Anterior cingulate cortex (tissue), 58 donors: ENCODE measurements at regions not wholly inside any gene's neighbourhood (a gene's known extent, or its start where the extent isn't known, plus 50 kb on each side); places are given as distances from the start of the nearest gene placed in this dataset.
"Not testable (repeated sequence)": the region's sequence is repeated elsewhere in the genome, so short reads cannot be mapped to it uniquely, and the experiment has no call there.

ENCODE experiments used
- DNase-seq, 58 donors: peaks; one replicate each; lab custom pipeline; 2025; lab: John Stamatoyannopoulos, UW

DNA sequence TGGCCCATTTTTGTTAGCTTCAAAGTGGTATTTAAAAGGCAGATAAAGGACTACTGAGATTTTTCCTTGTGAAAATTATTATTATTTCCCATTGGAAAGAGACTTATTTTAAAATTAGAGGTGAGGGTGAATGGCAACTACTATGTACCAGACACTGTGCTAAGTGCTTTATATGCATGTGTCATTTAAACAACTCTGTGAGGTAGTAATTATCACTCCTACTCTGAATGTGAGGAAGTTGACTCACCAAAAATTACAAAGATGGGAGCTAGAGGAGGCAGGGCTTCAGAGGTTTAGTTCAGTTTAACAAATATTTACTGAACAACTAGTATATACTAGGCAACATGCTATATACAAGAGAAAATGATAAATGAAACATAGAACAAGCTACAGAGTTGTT, 78.2 kb downstream of the MSL3 start:
- no peak for DNase-seq

DNA sequence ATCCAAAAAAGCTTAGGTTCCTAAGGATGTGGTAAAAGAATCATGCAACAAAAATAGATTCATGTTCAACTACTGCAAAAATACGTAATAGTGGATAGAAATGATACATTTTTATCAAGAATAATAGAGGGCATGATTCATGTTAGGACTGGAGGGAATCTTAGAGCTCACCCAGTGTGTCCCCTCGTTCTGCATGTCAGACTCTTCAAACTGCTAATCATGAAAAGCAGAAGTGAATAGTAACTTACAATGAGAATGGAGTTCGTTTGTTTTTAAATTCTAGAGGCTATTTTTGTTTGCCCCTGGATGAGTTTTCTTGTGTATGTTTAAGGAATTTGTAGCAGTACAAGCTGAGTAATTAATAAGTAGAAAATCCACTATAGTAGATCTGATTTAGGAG, 79.4 kb downstream of the MSL3 start:
- DNase-seq, result no peak

DNA sequence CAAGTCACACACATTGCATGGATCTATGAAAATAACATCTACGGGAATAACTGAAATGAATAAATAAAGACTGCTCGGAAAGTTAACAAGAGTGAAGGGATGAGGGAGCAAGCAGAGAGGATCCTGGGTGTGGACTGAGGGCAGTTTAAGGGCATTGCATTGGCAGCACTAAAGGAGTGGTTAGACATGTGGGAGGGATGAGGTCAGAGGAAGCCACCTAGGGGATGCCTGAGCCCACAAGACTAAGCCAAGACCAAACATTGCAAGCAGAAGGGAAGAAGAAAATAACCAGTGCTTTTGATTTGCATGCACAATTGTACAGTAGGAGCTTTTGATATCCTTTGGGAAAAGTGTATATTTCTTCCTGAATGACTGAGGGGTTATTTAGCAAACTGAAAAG, 106.1 kb downstream of the MSL3 start:
- DNase-seq, result no peak

DNA sequence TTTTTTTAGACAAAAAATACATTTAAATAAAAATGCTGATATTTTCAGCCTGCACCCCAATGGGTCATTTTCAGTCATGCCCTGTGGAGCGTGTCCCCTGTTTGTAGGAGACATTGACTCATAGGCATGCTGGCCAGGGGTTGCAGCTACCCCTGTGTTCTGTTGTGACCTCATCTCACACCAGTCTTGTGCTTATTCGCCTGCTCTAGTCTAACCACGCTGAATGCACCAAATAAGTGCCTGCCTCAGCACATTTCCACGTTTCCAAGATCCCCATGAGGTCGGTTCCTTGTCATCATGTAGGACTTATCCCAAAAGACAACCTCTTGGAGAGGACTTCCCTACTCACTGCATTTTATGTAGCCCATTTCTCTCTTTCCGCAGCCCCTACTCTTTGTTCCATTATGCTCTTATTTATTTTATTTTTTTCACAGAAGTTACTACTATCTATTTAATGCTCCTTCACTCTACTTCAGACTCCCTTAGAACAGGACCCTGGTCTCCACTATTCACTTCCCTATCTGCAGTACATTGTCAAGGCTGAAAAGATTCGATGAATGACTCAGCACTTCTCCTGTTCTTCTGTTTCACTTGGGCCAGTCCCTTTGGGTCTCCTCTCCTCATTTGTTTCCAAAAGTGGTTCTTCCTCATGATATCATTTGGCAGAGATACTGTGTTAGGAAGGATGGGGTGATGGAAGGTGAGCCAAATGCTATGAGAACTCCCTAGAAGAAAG, 109.7 kb downstream of the MSL3 start:
- DNase-seq, result no peak

DNA sequence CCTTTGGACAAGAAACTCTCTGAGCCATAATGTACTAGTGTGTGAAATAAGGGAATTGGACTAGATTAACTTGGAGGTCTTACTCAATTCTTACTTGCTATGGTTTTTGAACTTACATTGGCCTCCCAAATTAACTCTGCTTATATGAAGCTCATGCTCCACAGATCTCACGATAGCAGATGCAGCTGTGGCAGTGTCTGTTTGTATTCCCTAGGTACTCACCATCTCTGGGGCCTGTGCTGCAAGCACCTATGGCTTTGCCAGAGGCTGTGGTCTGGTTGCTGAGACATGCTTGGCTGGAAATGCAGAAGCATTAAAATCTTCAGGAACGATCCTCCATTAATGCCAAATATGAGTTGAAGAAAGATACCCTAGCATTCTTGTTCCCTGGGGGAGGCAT, 112.8 kb downstream of the MSL3 start:
- no peak for DNase-seq

DNA sequence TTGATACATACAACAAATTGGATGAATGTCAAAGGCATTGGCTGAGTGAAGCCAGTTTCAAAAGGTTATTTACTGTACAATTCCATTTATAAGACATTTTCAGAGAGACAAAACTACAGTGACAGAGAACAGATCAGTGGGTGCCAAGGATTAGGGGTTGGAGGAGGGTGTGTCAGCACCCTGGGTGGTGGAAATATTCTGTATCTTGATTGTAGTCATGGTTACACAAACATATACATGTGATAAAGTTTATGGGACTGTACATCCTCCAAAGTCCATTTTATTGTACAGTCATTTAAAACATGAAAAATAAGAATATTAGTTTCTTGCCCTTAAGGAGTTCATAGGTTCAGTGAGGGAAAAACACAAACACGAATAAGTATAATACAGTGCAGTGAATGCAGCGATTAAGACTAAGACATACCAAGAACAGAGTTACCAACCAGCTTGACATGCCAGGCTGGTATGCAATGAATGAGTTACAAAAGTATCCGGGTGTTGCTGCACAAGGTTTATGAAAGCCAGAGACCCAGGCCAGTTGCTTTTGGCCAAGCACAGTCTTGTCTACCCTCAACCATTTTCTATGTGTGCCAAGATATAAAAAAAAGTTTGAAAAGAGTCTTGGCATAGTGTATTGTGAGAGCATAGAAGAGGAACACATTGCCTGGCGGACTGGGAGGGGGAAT, 123.6 kb downstream of the MSL3 start:
- DNase-seq, result no peak

DNA sequence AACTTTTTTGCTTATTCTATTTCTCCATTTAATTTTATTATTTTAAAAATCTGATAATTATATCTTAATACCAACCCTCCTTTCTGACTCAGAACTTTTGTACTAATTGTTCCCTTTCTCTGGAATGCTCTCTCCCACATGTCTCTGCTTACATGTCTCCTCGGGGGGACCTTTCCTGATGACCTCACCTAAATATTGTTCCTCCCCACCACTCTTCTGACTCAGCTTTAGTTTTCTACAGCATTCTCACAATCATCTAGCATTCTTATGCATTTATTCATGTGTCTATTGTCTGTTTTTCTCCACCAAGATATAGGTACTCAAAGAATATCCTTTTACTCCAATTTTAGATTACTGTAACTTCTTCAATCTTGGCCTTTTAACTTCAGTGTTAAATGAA, 128.7 kb downstream of the MSL3 start:
- DNase-seq, result no peak

DNA sequence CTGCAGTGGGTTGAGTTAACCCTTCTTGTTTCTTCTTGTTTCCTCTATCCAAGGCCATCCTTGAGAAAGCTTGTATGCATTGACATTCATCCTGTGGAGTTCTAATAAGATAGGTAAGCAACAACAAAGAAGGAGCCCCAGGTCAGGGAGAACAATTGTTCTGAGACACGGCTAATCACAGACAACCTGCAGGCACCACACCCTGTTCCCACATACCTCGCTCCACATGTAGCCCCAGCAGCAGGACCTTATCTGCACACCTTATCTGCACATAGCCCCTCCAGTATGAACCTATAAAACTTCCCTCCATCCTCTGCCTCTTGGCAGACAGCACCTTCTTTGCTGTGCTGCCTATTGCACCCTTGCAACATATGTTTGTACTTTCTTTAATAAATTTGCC, 129.1 kb downstream of the MSL3 start:
- no peak for DNase-seq

DNA sequence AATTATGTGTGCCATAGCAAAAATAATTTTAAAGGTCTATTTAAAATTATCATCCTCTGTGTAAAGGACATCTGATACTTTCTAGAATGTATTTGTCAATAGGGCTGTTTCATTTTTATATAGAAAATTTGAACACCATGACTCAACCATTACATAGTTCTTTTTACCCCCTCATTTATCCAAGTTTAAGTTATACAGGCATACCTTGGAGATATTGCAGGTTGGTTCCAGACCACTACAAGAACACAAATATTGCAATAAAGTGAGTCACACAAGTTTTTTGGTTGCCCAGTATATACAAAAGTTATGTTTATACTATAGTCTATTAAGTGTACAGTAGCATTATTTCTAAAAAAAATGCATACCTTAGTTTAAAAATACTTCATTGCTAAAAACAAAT, 130.4 kb downstream of the MSL3 start:
- no peak for DNase-seq

DNA sequence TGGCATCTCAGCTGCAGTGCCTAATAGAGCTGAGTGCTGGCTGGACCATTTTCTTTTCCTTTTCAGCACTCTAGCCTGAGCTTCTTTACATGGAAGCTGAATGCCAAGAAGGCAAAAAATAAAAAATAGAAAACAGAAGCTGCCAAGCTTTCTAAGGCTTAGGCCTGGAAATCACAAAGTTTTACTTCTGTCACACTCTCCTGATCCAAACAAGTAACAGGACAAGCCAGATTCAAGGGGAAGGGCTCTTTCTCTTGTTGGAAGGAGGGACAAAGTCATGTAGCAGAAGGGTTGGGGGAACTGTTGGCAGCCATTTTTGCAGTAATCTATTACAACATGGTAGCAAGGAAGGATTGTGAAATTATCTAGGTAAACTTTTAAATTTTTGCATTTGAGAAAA, 131.8 kb downstream of the MSL3 start:
- no peak for DNase-seq

DNA sequence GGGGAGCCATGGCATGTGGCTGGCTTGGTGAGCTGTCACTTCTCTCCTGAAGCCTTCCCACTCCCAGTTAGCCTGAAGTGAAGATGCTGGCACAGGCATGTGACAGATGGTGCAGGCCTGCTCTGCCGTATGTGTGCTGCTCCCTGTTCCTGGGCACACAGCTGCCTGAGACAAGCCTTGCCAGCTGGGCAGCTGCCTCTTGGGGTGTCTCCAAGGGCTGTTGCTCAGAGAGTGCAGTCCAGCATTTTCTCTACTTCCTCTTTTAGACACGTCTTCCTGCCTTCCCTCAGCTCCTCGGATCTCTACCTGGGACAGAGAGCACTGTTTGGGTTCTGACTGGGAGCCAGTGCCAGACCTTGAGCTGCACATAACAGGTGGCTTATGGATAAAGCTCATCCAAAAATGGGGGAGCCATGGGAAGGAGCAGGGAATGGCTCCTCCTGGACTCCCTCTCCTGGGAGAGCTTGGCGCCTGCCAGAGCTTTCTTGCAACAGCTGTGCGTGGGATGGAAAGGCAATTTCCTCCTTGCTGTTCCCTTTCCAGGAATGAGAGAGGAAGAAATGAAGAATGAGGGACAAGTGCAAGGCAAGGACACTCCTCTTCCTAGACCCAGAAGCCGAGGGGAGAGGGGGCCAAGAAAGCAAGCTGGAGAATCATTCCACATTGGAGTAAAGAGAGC, 132.9 kb downstream of the MSL3 start:
- DNase-seq, result peak in 51 of 58 donors; percentile 0 to 71 (median 14)

DNA sequence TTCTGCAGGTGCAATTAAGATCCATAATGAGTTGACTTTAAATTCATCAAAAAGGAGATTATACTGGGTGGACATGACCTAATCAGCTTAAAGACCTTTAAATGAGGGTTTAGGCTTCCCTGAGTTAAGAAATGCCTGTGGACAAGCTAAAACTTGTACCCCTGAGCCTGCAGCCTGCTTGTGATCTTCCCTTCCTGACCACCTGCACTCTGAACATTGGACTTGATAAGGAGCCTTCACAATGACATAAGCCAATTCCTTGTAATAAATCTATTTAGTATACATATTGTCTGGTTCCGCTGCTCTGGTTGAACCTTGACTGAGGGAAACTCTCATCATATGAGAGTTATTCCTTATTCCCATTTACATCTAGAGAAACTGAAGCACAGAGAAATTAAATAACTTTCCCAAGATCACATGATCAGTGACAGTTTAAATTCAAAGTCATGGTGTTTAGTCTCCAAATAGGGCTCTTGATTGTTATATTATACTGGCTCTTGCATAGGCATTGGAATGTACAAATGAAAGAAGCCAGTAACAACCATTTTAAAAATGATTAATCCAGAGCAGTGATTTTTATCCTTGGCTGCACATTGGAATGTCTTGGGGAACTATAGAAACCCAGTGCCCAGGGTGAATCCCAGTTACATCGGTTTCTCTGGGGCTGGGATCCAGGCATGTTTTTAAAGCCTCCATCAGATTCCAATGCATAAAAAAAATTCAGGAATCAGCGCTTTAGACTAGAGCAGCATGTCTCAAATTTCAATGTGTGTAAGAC, 136.1 kb downstream of the MSL3 start:
- DNase-seq, result no peak

DNA sequence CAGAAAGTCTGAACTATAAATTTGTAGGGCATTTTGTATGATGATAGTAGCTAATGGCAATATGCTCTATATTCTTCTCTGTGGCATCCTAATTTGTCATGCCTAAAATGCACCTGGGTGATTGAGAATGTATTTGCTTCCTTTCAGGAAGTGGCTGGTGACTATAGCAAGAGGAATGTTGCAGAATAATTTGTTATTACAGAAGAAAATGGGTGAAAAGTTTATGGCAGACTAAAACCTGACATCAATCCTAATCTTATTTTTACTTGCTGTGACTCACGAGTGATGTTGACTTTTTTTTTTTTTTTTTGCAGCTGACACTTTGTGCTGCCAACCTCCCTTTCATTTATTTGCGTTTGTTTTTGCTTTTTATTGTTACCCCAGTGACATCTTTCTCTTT, 141.1 kb downstream of the MSL3 start:
- DNase-seq, result no peak

DNA sequence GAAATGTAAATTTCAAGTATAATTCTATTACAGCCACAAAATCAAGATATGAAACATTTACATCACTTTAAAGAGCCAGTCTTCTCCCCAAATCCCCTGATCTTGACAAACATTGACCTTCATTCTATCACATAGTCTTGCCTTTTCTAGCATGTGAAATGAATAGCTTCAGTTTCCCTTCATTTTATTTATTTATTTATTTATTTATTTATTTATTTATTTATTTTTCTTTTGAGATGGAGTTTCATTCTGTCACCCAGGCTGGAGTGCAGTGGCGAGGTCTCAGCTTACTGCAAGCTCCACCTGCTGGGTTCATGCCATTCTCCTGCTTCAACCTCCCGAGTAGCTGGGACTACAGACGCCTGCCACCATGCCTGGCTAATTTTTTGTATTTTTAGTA, 147.9 kb downstream of the MSL3 start:
- DNase-seq, result not testable (repeated sequence)

DNA sequence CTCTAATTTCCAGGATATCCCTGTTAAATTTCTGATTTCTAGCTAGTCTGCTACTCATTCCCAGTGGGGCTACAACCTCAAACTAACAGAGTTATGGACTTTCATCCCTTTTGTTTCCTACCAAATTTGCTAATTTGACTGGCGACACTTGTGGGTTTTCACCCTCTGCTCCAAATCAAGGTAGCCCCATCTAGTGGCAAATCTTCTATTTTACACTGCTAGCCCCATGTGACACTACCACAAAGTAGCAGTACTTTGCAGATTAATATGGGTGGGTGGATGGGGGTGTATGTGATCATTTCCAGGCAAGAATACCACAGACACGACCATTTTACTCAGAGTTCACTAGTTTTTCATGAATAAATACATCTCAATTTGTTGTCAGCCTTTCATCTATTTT, 150.3 kb downstream of the MSL3 start:
- no peak for DNase-seq

DNA sequence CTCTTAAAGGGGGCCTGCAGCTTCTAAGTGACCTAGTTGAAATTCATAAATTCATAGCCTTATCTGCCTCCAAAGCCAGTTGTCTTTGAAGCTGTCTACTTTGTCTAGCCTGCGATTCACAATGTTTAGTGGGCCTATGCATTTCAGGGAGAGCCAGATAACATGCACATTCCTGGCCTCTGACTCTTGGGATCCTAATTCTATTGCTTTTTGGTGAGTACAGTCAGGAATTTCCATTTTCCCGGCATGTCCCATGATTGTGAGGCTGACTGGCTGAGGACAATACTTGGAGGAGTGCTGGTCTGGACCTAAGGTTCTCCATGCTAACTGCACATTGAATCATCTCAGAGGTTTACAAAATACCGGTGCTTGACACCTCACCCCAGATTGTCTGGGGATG, 155.0 kb downstream of the MSL3 start:
- no peak for DNase-seq

DNA sequence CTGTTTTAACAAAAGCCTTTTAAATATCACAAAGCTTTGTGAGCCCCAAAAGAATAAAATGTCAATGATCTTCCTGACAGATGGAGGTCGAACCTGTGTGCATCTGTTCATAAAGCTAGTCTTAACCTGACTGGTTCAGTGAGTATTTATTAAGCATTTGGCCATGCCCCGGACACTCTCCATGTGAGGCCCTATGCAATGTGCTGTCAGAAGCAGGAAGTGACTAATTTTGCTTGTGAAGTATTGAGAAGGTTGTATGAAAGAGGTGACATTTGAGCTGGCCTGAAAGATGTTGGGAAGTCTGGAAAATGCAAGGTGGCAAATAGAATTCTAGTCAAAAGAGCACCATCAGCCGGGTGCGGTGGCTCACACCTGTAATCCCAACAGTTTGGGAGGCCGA, 171.4 kb downstream of the MSL3 start:
- no peak for DNase-seq

DNA sequence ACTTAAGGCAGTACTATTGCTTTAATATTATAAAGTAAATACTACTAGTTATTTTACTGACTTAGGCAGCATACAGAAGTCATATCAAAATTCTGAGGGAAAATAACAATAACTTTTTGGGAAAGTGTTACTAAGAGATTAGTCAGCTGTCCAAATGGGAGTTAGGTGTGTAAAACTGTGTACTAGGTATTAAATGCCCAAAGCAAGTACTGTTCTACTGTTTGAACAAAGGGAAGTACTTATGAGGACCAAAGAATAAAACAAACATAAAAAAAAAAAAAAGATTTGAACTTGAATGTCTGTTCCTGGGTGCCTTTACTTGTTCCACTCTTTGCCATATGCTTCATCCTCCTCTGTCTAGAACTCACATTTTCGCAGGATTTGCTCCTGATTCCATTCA, 174.4 kb downstream of the MSL3 start:
- no peak for DNase-seq

DNA sequence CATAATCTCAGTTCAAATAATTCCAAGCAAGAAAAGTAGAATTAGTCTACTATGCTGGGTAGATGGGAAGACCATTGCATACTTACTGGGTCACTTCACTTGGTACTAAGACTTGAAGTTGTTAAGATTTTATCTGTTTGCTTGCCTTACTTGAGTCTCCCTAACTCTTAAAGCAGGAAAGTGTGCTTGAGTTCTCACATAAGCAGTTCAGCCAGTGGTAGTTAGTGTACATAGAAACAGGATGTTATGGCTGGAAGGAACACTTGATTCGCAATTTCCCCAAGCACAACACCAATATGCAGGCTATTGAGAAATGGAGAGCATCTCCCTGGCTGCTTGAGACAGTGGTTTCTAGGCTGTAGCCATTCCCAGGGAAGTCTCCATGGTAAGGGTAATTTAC, 176.1 kb downstream of the MSL3 start:
- DNase-seq, result no peak

DNA sequence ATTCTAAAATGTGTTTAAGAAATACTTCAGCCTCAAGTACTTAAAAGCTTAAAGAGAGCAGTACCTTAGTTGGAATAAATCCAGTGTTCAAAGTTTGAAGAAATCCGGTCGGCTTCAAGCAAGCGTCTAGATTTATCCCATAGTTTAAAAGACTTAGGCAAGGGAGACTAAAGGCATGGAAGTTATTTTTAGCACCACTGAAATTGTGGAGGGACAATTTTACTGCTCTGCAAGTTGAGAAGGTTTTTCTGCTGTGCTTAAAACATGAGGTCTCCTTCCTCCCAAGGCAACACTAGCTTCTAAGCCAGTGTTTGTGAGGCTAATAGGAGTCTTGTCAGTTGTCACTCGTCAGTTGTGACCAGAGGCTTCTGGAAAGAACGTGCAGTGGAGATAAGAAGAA, 183.5 kb downstream of the MSL3 start:
- DNase-seq, result no peak

DNA sequence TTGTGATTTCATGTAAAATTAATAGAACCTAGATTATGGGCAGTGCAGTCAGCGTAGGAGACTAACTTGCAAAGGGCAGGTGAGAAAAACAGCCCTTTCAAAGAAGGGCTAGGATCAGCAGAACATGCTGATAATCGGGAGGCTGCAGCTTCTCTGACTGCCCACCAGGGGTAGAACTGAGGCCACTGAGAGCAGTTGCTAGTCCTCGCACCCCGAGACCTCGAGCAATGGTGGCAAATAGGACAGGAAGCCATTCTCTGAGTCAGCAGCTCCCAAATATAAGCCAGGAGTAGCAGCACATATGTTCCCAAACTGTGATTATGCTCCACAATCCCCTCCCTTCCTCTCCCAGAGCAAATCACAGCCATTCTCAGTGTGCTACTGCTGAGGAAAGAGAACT, 186.5 kb downstream of the MSL3 start:
- peak in 21 of 58 donors; percentile 0 to 9 (median 1) for DNase-seq
